GM18873 (cell line): ENCODE measurements at regions not wholly inside any gene's neighbourhood (a gene's known extent, or its start where the extent isn't known, plus 50 kb on each side); places are given as distances from the start of the nearest gene placed in this dataset.
"Not testable (repeated sequence)": the region's sequence is repeated elsewhere in the genome, so short reads cannot be mapped to it uniquely, and the experiment has no call there.

Source experiments
- ATAC-seq: cut with Tn5 transposase; IDR thresholded peaks from one replicate; pipeline ENCODE4 v1.9.1; 2021; ENCODE audit warnings: mild to moderate bottlenecking, moderate library complexity, moderate number of reproducible peaks; ENCODE audit not compliant: unreplicated experiment, low FRiP score

DNA sequence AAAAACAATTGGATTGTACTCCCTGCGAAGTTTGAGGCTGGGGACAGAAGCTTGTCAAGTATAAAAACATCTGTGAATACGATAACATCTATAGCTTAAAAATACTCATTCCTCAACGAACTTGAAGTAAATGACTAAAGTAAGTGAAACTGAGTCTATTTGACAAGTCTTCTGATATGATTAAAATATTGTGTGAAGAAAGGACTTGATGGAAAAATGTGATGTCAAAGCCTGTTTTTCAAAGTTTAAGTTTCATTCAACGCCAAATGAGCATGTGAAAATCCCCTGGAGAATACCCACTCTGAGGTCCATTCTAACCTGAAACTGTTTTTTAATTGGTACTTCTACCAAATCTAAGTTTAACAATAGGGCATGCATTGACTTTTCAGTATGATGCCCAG is 122.3 kb upstream of the MDFIC start:
- no peak for ATAC-seq

DNA sequence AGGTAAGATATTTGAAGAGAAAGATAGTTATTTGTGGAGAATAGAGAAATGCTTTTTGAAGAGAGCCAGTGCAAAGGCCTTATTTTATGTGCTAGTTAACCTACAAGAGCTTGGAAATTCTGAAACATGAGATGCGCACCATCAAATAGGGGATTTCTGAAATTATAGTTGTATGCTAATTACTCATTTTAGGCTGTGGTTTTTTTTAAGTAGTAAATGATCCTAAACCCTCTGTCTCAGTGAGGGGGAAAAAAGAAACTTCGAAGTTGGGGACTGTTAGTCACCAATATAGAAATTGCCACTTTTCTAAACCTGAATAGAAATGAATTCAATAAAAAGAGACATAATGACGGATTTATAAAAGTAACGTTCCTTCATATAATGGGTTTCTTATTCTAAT is 119.3 kb upstream of the MDFIC start:
- ATAC-seq, result no peak

DNA sequence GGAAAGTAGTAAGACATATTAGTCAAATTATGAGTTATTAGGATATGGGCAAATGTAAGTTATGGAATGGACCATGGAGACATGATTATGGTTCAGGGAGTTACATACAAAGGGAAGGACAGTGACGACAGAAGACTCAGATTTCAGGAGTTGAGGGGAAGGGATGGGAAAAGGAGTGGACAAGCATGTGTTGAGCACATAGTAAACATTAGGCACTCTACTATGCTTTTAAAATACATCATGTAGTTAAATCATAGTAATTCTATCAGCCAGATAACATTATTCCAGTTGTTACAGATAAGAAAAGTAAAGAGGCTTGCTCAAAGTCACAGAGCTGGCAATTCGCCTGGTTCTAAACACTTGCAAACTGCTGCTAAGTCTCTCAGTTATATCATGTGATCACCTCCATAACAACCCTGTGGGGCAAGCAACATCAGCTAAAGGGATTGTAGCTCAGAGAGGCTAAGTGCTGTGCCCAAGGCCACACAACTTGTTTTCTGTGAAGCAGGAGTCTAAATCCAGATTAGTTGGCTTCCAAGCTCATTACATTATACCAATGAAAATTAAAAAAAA is 115.2 kb upstream of the MDFIC start:
- ATAC-seq, result no peak

DNA sequence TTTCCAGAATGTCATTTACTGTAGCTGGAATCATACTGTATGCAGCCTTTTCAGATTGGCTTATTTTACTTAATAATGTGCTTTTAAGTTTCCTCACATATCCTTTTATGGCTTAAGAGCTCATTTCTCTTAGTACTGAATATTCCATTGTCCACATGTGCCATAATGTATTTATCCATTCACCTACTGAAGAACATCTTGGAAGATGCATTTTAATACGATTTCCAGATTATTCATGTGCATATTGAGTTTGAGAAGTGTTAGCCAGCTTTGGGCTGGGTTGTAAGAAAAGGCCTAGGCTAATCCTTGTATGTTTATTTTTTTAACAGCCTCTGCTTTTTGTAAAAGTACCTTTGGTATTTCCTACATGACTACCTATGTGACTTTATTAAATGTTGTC is 109.3 kb upstream of the MDFIC start:
- ATAC-seq, result no peak

DNA sequence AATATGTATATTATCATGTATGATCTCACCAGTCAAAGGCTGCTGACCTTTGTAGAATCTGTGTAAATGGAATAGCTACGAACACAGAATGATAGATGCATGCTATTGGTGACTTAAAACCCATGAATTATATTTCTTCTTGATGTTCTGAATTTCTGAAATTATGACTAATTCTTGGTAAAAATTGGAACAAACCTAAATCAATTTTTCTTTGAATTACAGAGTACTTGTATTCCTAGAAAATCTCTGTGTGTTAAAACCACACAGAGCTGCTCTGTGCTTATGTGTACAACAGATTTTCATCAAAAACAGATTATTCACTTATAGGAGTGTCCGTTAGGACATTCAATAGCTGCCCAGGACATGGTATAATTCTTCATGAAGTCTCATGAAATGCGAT is 108.3 kb upstream of the MDFIC start:
- ATAC-seq, result no peak

DNA sequence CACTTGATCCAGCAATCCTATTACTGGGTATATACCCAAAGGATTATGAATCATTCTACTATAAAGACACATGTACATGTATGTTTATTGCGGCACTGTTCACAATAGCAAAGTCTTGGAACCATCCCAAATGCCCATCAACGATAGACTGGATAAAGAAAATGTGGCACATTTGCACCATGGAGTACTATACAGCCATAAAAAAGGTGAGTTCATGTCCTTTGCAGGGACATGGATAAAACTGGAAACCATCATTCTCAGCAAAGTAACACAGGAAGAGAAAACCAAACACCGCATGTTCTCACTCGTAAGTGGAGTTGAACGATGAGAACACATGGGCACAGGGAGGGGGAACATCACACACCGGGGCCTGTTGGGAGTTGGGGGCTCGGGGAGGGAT is 104.9 kb upstream of the MDFIC start:
- not testable (repeated sequence) for ATAC-seq

DNA sequence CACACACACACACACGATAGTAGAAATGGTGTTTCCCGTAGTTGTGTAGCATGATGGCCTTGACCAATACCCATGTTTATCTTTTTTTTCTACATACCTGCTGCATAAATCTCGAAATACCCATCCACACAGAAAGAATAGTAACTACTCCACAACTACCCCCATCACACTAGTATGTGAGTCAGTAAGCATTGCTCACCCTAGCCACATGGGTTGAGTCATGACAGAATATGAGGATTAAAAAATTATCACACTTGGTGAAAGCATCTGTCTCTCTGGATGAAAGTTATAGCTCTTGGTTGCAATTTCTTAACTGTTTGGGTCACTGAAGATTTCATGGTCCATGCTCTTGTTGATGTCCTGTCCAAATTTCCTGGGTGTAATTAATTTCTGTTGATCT is 103.4 kb upstream of the MDFIC start:
- no peak for ATAC-seq

DNA sequence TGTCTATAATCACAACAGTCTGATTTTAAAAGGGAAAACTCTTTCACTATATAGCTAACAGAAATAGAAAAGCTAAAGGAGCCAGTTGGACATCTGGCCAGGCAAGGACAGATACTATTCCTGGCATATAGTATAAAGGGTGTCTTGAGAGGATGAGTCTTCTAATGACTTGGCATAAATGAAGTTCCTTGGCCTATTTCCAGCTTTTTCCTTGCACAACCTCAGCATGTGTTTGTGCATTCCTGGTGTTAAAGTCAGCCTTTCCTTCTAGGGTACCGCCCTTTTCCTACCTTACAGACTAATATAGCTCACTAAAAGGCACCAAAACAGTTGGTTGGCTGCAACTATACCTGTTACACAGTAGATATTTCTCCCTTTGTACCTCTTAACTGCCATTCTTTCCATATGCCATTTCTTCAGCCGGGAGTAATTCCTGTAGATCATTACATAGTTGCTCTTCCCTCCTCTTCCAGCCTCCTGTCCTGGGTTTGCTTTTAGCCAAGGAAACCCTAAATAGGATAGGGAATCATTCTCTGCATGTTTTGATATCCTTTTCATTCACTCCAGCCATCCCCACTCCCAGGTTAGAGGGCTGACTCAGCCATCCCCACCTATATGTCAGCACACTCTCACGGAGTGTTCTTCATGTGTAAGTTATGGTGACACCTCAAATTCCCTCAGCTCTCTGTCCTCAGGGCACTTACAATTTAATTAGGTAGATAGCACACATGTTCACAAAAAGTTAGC is 102.1 kb upstream of the MDFIC start:
- ATAC-seq, result no peak

DNA sequence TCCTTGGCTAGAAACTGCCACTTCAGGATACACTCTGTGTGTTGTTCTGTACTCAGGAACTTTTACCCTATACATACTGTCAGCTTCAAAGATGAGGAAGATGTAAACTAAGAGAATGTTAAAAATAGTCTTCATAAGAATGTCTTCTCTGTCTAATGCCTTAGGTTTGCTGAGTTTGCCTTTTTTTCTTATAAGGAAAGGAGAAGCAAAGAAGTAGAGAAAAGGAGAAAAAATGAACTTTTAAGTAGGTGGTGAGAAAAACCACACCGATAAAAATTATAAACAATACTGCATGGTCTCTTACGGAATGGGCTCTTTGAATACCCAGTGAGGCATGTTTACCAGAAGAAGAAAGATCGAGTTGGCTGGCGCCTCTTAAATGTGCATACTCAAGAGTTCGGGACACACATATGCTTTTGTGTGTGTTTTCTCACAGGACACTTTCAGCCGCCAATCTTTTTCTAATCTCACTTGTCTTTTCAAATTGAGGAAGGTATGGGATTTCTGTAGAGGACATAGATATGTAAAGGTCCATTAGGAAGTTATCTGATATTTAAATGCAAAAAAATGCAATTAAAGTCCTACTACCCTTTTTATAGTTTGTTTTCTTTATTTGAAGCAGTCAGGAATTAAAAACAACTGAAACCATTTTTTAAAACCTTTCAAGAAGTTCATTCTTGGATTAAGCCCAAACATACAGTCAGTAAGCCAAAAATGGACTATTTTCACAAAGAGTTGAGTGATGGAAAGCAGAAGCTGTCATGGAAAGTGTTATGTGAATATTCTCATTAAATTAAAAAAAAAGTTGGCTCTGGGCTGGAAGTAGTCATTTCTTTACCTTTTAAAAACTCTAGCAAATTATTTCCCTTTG is 100.6 kb upstream of the MDFIC start:
- no peak for ATAC-seq

DNA sequence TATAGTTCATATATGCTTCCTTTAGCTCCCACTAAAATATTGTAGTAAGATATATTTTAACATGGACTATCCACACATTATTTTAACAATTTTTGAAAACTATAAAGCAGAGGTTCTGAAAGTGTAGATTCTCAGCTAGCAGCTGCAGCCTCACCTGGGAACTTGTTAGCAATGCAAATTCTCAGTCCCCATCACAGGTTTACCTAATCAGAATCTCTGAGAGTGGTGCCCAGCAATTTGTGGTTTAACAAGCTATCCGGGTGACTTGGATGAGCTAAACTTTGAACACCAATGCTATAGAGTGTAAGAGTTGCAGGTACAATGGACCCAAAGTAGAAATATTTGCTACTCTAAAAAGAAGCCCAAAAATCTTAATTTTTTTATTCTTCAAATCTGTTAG is 99.8 kb upstream of the MDFIC start:
- no peak for ATAC-seq

DNA sequence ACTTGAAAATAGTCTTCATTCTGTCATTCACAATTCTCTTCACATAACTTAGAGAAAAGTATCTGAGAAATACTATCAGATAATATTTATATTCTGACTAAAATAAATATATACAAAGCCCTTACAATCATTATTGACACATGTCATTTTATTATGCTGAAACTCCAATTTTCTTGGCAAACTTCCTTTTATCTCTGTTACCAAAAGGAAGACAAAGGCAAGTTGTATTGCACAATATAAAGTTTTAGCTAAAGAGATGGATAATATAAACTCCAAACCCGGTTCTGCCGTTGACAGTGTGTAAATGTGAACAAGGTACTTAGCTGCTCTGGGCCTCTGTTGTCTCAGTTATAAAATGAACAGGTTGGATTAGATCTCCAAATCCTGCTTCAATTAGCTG is 99.0 kb upstream of the MDFIC start:
- ATAC-seq, result no peak

DNA sequence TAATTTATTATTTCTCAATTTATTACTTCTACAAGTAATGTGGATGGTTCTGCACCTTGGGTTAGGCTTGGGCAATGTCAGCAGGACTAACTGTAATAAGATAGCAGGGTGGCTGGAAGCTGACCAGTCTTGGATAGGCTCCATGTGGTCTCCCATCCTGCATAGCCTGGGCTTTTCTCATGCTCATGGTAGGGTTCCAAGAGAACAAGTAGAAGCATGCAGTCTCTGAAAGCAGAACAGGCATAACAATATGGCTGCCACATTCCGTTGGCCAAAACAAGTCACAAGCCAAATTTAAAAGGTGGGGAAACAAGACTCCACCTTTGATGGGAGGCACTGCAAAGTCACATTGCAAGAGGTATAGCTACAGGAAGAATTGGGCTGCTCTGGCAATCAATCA is 98.6 kb upstream of the MDFIC start:
- no peak for ATAC-seq

DNA sequence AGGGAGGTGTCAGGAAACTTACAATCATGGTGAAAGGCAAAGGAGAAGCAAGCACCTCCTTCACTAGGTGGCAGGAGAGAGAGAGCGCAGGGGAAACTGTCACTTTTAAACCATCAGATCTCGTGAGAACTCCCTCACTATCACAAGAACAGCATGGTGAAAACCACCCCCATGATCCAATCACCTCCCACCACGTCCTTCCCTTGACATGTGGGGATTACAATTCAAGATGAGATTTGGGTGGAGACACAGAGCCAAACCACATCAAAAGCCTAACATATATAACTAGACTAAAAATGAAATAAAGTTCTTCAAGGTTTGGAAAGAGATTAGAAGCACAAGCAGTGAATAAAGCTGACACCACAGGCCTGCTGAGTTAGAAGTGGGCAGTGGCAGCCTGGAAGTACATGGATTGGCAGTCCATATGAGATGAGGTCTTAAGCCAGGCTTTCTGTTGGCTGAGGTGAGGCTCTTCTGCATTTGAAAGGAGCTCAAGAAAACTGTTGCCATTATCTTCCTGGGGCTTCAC is 96.4 kb upstream of the MDFIC start:
- no peak for ATAC-seq

DNA sequence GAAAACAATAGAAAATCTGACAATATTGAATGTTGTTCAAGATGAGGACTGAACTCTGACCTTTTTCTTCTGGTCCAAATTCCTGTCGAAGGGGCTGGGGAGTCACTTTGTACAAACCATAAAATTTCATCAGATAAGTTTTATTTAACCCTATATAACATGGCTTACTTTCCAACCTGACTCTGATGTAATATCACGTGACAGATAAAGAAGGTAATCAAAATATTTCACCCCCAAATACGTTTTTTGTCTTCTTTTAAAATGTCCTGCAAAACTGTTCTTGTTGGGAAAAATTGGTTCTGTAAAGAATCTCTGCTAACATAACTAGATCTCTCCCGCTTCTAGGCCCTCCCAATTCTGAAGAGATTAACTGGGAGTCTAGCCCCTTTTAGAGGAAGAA is 90.9 kb upstream of the MDFIC start:
- no peak for ATAC-seq

DNA sequence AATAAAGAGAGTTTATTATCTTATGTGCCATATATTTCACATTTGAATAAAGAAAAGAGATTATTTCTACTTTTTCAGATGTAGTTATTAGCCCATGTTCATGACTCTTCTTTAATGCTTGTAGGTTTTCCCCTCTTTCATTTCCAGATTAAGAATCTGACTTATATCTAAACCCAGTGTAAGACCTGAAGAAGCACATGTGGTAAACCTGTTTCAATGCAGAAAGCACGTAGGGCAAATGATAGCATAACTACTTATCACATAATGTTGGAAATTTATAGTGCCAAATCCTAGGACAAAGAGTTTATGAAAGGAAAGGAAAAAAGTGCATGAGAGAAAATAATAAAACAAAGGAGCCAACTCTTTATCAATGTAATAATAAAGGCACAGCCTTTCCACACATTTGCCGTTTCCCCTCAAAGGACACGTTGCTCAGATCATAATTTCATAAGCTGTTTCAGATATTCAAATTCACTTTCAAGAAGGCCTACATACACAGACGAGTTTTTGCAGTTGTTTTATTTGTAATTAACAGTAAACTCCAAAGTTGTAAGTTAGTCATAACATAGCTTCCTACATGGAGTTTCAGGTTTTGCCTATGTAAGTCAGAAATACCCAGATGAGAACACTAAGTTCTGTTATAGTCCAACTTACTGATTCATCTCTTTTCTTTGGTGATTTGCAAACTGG is 88.8 kb upstream of the MDFIC start:
- peak; percentile 95 for ATAC-seq

DNA sequence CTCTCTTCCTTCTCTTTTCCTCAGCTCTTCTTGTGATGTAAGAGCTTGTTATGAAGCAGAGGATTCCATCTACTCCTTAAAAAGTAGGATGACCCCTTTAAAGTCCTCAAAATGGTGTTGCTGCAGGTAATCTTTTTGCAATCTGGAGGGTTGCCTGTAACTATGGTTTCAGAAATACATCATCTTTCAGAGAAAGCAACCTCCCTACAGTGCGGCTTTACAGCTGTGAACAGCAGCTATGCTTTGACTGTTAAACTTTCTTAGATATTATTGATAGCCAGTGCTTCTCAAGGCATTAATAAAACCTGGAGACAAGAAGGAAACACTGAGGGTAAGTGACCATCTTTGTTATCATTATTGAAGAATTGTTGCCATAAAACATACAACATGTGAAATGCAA is 86.6 kb upstream of the MDFIC start:
- no peak for ATAC-seq

DNA sequence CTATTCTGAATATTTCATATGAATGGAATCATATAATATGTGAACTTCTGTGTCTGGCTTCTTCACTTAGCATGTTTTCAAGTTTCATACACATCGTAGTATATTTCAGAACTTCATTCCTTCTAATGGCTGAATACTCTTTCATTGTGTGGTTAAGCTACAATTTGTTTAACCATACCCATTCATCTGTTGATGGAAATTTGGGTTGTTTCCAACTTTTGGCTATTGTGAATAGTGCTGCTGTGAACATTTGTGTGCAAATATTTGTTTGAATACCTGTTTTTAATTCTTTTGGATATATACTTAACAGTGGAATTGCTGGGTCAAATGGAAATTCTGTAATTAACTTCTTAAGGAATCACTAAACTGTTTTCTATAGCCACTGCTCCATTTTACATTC is 86.0 kb upstream of the MDFIC start:
- no peak for ATAC-seq

DNA sequence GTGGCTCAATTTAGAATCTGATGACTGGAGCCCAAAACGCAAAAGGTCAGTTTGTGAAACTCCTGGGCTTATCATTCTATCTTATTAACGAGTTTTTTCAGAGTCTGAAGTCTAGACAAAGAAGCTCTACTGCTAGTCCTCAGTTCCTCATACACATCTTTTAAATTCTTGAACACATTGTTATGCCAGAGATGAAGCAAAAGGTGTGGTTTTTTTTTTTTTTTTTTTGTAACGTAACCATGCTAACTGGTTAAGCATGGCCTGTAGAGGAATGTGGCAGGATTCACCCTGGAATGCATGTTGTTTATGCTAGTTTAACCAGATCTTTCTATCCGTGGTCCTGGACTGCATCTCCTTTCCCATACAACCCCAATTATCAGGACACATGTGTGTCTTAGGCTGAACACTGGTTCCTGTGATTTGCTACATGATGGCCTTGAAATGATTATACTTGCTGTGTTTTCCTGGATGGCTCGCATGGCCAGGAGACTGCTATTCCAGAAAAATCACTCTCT is 79.3 kb upstream of the MDFIC start:
- ATAC-seq, result no peak

DNA sequence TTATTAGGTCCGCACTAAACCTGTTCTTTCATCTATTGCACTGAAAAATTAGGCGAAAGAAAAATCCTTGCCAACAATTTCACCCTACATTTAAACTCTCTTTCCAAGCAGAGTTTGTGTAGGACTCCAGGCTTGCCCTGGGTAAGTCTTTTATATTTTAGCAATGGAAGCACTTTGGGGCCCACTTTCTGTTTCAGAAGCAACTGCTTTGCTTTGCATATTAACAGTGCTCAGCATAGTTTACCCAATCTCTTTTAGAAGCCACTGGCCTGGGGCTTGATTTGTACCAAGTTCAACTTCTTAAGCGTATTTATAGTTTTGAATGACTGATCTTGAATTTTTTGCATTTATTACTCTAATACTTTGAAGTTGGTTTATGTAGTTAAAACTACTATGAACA is 78.8 kb upstream of the MDFIC start:
- peak; percentile 63 for ATAC-seq

DNA sequence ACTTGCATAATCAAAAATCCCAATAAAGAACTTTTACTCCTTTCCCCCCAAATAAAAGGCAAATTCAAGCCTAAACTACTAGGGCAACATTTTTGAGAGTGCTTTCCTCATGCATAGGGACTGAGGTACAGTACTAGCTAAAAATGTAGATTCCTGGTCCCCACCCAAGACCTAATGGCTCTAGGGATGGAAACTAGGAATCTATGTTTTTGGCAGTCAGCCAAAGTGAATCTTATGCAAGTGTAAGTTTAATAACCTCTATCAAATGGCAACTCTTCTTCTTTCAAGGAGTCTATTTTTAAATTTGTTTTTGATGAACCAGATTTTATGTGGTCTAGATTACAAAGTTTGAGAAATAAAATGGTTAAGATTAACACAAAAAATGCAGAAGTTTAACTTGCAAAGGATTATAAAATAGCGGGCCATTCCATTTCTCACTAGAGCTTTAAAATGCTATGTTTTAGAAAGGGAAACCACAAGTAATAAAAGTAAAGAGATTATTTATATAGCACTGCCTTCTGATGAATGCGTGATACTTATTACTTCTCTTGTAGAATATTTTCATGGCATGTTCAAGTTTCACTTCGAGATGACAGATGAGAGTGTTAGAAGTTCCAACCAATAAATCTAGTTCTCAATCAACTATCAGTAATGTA is 70.4 kb upstream of the MDFIC start:
- ATAC-seq, result no peak
